CD4-positive, alpha-beta T cell treated with Interleukin-10 for 1 hour (primary cell): ENCODE measurements at regions not wholly inside any gene's neighbourhood (a gene's known extent, or its start where the extent isn't known, plus 50 kb on each side); places are given as distances from the start of the nearest gene placed in this dataset.

Experiments
- DNase-seq: peaks from one replicate; pipeline ENCODE4 v3.0.0-alpha.2; 2020

- DNase-seq, result no peak
Observed at GRCh38 chr10:10967581-10968256, 50.0 kb upstream of the CELF2 start.
